ENCODE measurements at regions not wholly inside any gene's neighbourhood (a gene's known extent, or its start where the extent isn't known, plus 50 kb on each side); places are given as distances from the start of the nearest gene placed in this dataset.

DNA sequence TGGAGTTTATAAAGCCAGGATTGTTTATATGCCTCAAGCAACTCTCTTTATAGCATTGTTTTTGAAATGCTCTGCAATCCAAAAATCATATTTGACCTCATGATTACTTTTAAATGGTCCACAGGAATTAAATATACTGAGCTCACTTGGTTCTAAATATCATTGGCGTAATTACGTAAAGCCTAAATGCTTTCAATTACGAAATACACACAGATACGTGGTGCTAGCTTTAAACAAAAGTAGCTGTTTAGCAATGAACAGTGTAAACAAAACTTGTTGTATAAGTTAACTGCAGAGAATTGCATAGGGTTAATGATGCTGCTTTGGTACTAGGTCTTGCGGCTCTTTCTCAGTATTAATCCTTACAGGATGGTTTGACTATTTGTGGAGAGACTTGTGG is 346.6 kb downstream of the COG6 start:
- CTCF ChIA-PET (ENCODE audit: unreplicated experiment) = no interaction called here

DNA sequence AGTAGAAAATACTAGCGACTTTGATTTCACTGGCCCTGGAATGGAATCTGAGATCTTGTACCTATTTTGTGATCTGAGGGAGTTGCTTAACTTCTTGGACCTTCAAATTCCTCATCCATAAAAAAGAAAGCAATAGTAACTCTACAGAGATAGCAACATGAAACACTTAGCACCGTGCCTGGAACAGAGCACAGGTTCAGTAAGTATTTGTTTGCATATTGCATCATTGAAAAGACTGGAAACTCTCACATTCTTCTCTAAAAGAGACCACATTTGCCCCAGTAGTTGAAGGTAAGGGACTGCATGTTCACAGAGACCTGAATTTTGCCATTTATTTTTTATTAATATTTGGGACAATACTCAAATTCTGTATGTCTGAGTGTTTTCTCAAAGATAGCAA is 358.1 kb downstream of the COG6 start:
- no peaks in the 10 kb centered on the region for H3K9me2 ChIP-seq (ENCODE audit: insufficient read depth, low read length)
- no peaks in the 10 kb centered on the region for H3K36me3 ChIP-seq (ENCODE audit: insufficient read depth, low read length)
- no peak for TF ChIP-seq EZH2phosphoT487 (IDR thresholded peaks at IDR 0.05; ENCODE audit: borderline replicate concordance, low read depth, low read length)
- TF ChIP-seq, protein P1, sequence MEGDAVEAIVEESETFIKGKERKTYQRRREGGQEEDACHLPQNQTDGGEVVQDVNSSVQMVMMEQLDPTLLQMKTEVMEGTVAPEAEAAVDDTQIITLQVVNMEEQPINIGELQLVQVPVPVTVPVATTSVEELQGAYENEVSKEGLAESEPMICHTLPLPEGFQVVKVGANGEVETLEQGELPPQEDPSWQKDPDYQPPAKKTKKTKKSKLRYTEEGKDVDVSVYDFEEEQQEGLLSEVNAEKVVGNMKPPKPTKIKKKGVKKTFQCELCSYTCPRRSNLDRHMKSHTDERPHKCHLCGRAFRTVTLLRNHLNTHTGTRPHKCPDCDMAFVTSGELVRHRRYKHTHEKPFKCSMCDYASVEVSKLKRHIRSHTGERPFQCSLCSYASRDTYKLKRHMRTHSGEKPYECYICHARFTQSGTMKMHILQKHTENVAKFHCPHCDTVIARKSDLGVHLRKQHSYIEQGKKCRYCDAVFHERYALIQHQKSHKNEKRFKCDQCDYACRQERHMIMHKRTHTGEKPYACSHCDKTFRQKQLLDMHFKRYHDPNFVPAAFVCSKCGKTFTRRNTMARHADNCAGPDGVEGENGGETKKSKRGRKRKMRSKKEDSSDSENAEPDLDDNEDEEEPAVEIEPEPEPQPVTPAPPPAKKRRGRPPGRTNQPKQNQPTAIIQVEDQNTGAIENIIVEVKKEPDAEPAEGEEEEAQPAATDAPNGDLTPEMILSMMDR (conservative IDR thresholded peaks at IDR 0.05; ENCODE audit: low read length) = no peak
- H3K4me1 ChIP-seq (ENCODE audit: insufficient read depth, low read length, poor library complexity, severe bottlenecking) = peaks cover 6% of the 10 kb centered on the region
- no peaks in the 10 kb centered on the region for H3K79me2 ChIP-seq (ENCODE audit: insufficient read depth, low read depth, low read length)
- H3K4me3 ChIP-seq (ENCODE audit: low read depth, low read length, poor library complexity, severe bottlenecking) = no peak overlapping the region
- no peak for DNase-seq (ENCODE audit: low spot score)
- no peaks in the 10 kb centered on the region for H3K9me3 ChIP-seq (ENCODE audit: low read length)
- no peak overlapping the region for H3K27ac ChIP-seq (ENCODE audit: low read depth, low read length, poor library complexity, severe bottlenecking)
- H4K20me1 ChIP-seq (ENCODE audit: insufficient read depth, low read length) = no peaks in the 10 kb centered on the region
- 0 out of 2 replicates have a peak overlapping the region, but pooled peaks have one; percentile 31 for H2AFZ ChIP-seq (ENCODE audit: low read length)
- H3K4me2 ChIP-seq (ENCODE audit: low read length) = no peak overlapping the region
- intact Hi-C loops (cut with micrococcal nuclease; ENCODE audit: unreplicated experiment) = no loop called here
- ChIA-PET CTCF (ENCODE audit: unreplicated experiment) (interaction anchor here (0.6 kb wide), 1 partner anchor 71 kb away, joined by 3 read pairs; no protein-coding TSS in a partner anchor), POLR2A (interaction anchor here (0.8 kb wide), 1 partner anchor 11 kb away, joined by 3 read pairs; no protein-coding TSS in a partner anchor)
- BruUV-seq (replicated peaks) = no TSS peak

More for the DNA sequence above, 346.6 kb downstream of the COG6 start:
- Histone ChIP-seq H2AFZ (ENCODE audit: low read length) (no peak overlapping the region), H3K36me3 (ENCODE audit: insufficient read depth, low read length) (no peaks in the 10 kb centered on the region), H3K4me3 (ENCODE audit: low read depth, low read length, poor library complexity, severe bottlenecking) (no peak overlapping the region), H3K9me2 (ENCODE audit: insufficient read depth, low read length) (no peaks in the 10 kb centered on the region), H3K9me3 (ENCODE audit: low read length) (no peaks in the 10 kb centered on the region), H3K79me2 (ENCODE audit: insufficient read depth, low read depth, low read length) (no peaks in the 10 kb centered on the region), H3K4me1 (ENCODE audit: insufficient read depth, low read length, poor library complexity, severe bottlenecking) (no peaks in the 10 kb centered on the region), H3K27ac (ENCODE audit: low read depth, low read length, poor library complexity, severe bottlenecking) (no peak overlapping the region), H4K20me1 (ENCODE audit: insufficient read depth, low read length) (no peaks in the 10 kb centered on the region), H3K4me2 (ENCODE audit: low read length) (no peak overlapping the region)
- intact Hi-C loops (cut with micrococcal nuclease; ENCODE audit: unreplicated experiment) = no loop called here
- no TSS peak for BruUV-seq (replicated peaks)
- POLR2A ChIA-PET = interaction anchor here (0.5 to 1.1 kb wide), 2 partner anchors 21 to 206 kb away, joined by 3 read pairs; no protein-coding TSS in a partner anchor
- TF ChIP-seq, protein P1 (conservative IDR thresholded peaks at IDR 0.05; ENCODE audit: low read length) = no peak
- no peak for TF ChIP-seq EZH2phosphoT487 (IDR thresholded peaks at IDR 0.05; ENCODE audit: borderline replicate concordance, low read depth, low read length)
- DNase-seq (ENCODE audit: low spot score) = no peak

DNA sequence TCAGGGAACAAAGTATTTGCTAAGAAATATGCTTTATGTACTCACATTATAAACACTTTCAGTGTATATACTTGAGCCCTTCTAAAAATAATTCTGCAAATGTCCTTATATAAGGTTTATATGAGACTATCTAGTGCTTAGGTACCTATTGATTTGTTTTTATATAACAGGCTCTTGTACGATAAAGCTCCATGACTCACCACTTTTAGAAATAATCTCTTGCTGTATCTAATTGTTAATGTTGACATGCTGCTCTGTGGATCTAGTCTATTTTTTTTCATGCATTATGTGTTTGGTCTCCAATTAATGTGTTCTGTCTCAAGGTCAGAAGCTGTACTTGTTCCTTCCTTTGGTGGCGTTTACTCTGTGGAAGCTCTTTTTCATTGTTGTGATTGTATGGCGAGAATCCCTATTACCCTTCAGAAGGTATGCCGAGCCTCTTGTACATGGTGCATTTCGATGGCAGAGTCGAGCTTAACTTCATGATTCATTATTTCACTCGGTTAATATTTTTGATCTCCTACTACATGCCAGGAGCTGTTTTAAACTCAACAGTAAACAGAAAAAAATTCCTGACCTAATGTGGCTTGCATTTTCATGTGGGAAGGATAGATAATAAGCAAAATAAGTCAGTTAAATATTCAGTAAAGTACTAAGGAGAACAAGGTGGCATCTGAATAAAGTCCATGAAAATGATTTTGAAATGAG is 361.6 kb downstream of the COG6 start:
- no peak overlapping the region for H2AFZ ChIP-seq (ENCODE audit: low read length)

More for the DNA sequence above, 361.6 kb downstream of the COG6 start:
- DNase-seq (ENCODE audit: low spot score) = no peak
- Histone ChIP-seq H3K4me2 (ENCODE audit: low read length) (no peak overlapping the region), H4K20me1 (ENCODE audit: insufficient read depth, low read length) (no peaks in the 10 kb centered on the region), H3K4me3 (ENCODE audit: low read depth, low read length, poor library complexity, severe bottlenecking) (no peak overlapping the region), H3K36me3 (ENCODE audit: insufficient read depth, low read length) (no peaks in the 10 kb centered on the region), H3K79me2 (ENCODE audit: insufficient read depth, low read depth, low read length) (no peaks in the 10 kb centered on the region), H3K27ac (ENCODE audit: low read depth, low read length, poor library complexity, severe bottlenecking) (no peak overlapping the region), H3K4me1 (ENCODE audit: insufficient read depth, low read length, poor library complexity, severe bottlenecking) (peaks cover 6% of the 10 kb centered on the region), H3K9me3 (ENCODE audit: low read length) (no peaks in the 10 kb centered on the region), H3K9me2 (ENCODE audit: insufficient read depth, low read length) (no peaks in the 10 kb centered on the region)
- intact Hi-C loops (cut with micrococcal nuclease; ENCODE audit: unreplicated experiment) = no loop called here
- POLR2A ChIA-PET = interaction anchor here (0.7 kb wide), 1 partner anchor 52 kb away, joined by 3 read pairs; no protein-coding TSS in a partner anchor
- TF ChIP-seq, protein P1 (conservative IDR thresholded peaks at IDR 0.05; ENCODE audit: low read length) = no peak
- TF ChIP-seq EZH2phosphoT487 (IDR thresholded peaks at IDR 0.05; ENCODE audit: borderline replicate concordance, low read depth, low read length) = no peak
- CTCF ChIA-PET (ENCODE audit: unreplicated experiment) = no interaction called here
- BruUV-seq (replicated peaks) = no TSS peak
